DOHH2 (cell line): ENCODE measurements at regions not wholly inside any gene's neighbourhood (a gene's known extent, or its start where the extent isn't known, plus 50 kb on each side); places are given as distances from the start of the nearest gene placed in this dataset.

Experiments
- H3F3A ChIP-seq: fragments of 200-600 bp; sonication (generic), shearing (Covaris generic); 2 replicates; pipeline ENCODE4 v1.6.0; 2016; ENCODE audit warnings: antibody characterized with exemption, mild to moderate bottlenecking; ENCODE audit not compliant: control insufficient read depth, insufficient read depth
- H3K27ac ChIP-seq: fragments of 200-600 bp; sonication (generic); 2 replicates; pipeline ENCODE4 v1.5.1; 2014; ENCODE audit warnings: low read depth, mild to moderate bottlenecking, low read length, moderate library complexity
- H3K27me3 ChIP-seq: fragments of 200-600 bp; sonication (generic); 2 replicates; pipeline ENCODE4 v1.6.1; 2014; ENCODE audit warnings: mild to moderate bottlenecking, low read length, mixed read lengths; ENCODE audit not compliant: control insufficient read depth
- H3K36me3 ChIP-seq: fragments of 200-600 bp; sonication (generic); 2 replicates; pipeline ENCODE4 v1.6.1; 2014; ENCODE audit warnings: mild to moderate bottlenecking, low read length, moderate library complexity, mixed read lengths; ENCODE audit not compliant: control insufficient read depth
- H3K4me1 ChIP-seq: fragments of 200-600 bp; sonication (generic); 2 replicates; pipeline ENCODE4 v1.6.1; 2014; ENCODE audit warnings: mild to moderate bottlenecking, low read length, mixed read lengths; ENCODE audit not compliant: control insufficient read depth
- H3K4me2 ChIP-seq: fragments of 200-600 bp; sonication (generic); 2 replicates; pipeline ENCODE4 v1.6.0; 2014; ENCODE audit warnings: mild to moderate bottlenecking, low read length, moderate library complexity
- H3K4me3 ChIP-seq: fragments of 200-600 bp; sonication (generic); 2 replicates; pipeline ENCODE4 v1.5.1; 2014; ENCODE audit warnings: mild to moderate bottlenecking, low read length, mixed read lengths
- H3K79me2 ChIP-seq: fragments of 200-600 bp; sonication (generic); 2 replicates; pipeline ENCODE4 v1.6.1; 2014; ENCODE audit warnings: mild to moderate bottlenecking, low read length, mixed read lengths; ENCODE audit not compliant: control insufficient read depth
- H3K9me2 ChIP-seq: fragments of 200-600 bp; sonication (generic); replicated peaks from 2 replicates; pipeline ENCODE4 v1.6.1; 2014; ENCODE audit warnings: mild to moderate bottlenecking, low read length, mixed read lengths; ENCODE audit not compliant: control insufficient read depth
- H3K9me3 ChIP-seq: fragments of 200-600 bp; sonication (generic); 2 replicates; pipeline ENCODE4 v1.6.1; 2014; ENCODE audit warnings: antibody characterized with exemption, low read length, mixed read lengths; ENCODE audit not compliant: control insufficient read depth, insufficient read depth
- H4K20me1 ChIP-seq: fragments of 200-600 bp; sonication (generic); 2 replicates; pipeline ENCODE4 v1.6.0; 2014; ENCODE audit warnings: low read depth, mild to moderate bottlenecking, antibody characterized with exemption, low read length, moderate library complexity; ENCODE audit not compliant: control insufficient read depth, insufficient read depth
- CTCF ChIP-seq: fragments of 200-600 bp; sonication (generic); IDR thresholded peaks from one replicate; pipeline ENCODE4 v1.5.1; 2014; ENCODE audit warnings: antibody characterized with exemption, mild to moderate bottlenecking, low read depth, low read length; ENCODE audit not compliant: poor library complexity, severe bottlenecking
- EZH2phosphoT487 ChIP-seq: fragments of 200-600 bp; sonication (generic); IDR thresholded peaks from 2 replicates; pipeline ENCODE4 v1.6.1; 2017; ENCODE audit warnings: borderline replicate concordance, mild to moderate bottlenecking, antibody characterized with exemption, low read length, moderate library complexity, mixed read lengths

GRCh38 chr14:56460469-56460868 lies 119.1 kb upstream of the TMEM260 start:
- no peaks in the 10 kb centered on the region for H3K9me3 ChIP-seq
- H3K4me2 ChIP-seq = no peak overlapping the region
- H3K4me1 ChIP-seq = no peaks in the 10 kb centered on the region
- no peaks in the 10 kb centered on the region for H3F3A ChIP-seq
- H3K27ac ChIP-seq = no peak overlapping the region
- no peak overlapping the region for H3K4me3 ChIP-seq
- no peak for TF ChIP-seq EZH2phosphoT487
- no peak for TF ChIP-seq CTCF
- no peaks in the 10 kb centered on the region for H3K79me2 ChIP-seq
- no peaks in the 10 kb centered on the region for H3K36me3 ChIP-seq
- no peaks in the 10 kb centered on the region for H3K9me2 ChIP-seq
- no peaks in the 10 kb centered on the region for H3K27me3 ChIP-seq
- H4K20me1 ChIP-seq = no peaks in the 10 kb centered on the region

- Histone ChIP-seq H3K9me2 (no peaks in the 10 kb centered on the region), H3K27me3 (no peaks in the 10 kb centered on the region), H3K4me3 (no peak overlapping the region), H3K4me2 (no peak overlapping the region), H3K27ac (no peak overlapping the region), H3K9me3 (no peaks in the 10 kb centered on the region), H3K4me1 (no peaks in the 10 kb centered on the region), H3K79me2 (no peaks in the 10 kb centered on the region), H3K36me3 (no peaks in the 10 kb centered on the region), H4K20me1 (no peaks in the 10 kb centered on the region), H3F3A (no peaks in the 10 kb centered on the region)
- TF ChIP-seq EZH2phosphoT487 = no peak
- TF ChIP-seq CTCF = no peak
These were observed 118.0 kb upstream of the TMEM260 start for GRCh38 chr14:56461276-56462275.

- Histone ChIP-seq H4K20me1 (no peaks in the 10 kb centered on the region), H3K4me1 (no peaks in the 10 kb centered on the region), H3K36me3 (no peaks in the 10 kb centered on the region), H3K4me3 (no peak overlapping the region), H3K79me2 (no peaks in the 10 kb centered on the region), H3F3A (no peaks in the 10 kb centered on the region), H3K9me2 (no peaks in the 10 kb centered on the region), H3K4me2 (no peak overlapping the region), H3K27ac (no peak overlapping the region), H3K9me3 (no peaks in the 10 kb centered on the region), H3K27me3 (no peaks in the 10 kb centered on the region)
- TF ChIP-seq CTCF (no peak), EZH2phosphoT487 (no peak)
These were observed 116.2 kb upstream of the TMEM260 start for GRCh38 chr14:56463271-56463890.
